ENCODE measurements at regions not wholly inside any gene's neighbourhood (a gene's known extent, or its start where the extent isn't known, plus 50 kb on each side); places are given as distances from the start of the nearest gene placed in this dataset.

GRCh38 chr11:80532633-80533232, 1091.9 kb upstream of the TENM4 start:
- DNase-seq: no peak

- DNase-seq: no peak
Measured at GRCh38 chr11:80529726-80530125, 1088.9 kb upstream of the TENM4 start.

GRCh38 chr11:80525663-80526405, 1085.0 kb upstream of the TENM4 start:
- DNase-seq: no peak

GRCh38 chr11:80524349-80524748, 1083.5 kb upstream of the TENM4 start:
- DNase-seq: no peak

- no peak for DNase-seq
Measured at GRCh38 chr11:80523057-80523456, 1082.2 kb upstream of the TENM4 start.

GRCh38 chr11:80521592-80521991, 1080.8 kb upstream of the TENM4 start:
- DNase-seq: no peak

GRCh38 chr11:80520507-80520887, 1079.7 kb upstream of the TENM4 start:
- no peak for DNase-seq

GRCh38 chr11:80519596-80520506, 1079.0 kb upstream of the TENM4 start:
- no peak for DNase-seq

GRCh38 chr11:80517701-80518100, 1076.9 kb upstream of the TENM4 start:
- no peak for DNase-seq

- DNase-seq: no peak
Measured at GRCh38 chr11:80515097-80515496, 1074.3 kb upstream of the TENM4 start.

GRCh38 chr11:80512491-80512890, 1071.7 kb upstream of the TENM4 start:
- DNase-seq: no peak

- no peak for DNase-seq
Measured at GRCh38 chr11:80505771-80506170, 1064.9 kb upstream of the TENM4 start.

GRCh38 chr11:80503990-80504389, 1063.2 kb upstream of the TENM4 start:
- no peak for DNase-seq

- DNase-seq: no peak
Measured at GRCh38 chr11:80502511-80502910, 1061.7 kb upstream of the TENM4 start.

GRCh38 chr11:80495116-80495515, 1054.3 kb upstream of the TENM4 start:
- DNase-seq: no peak

GRCh38 chr11:80487952-80488351, 1047.1 kb upstream of the TENM4 start:
- DNase-seq: no peak

GRCh38 chr11:80486678-80487077, 1045.8 kb upstream of the TENM4 start:
- no peak for DNase-seq

- no peak for DNase-seq
Measured at GRCh38 chr11:80477178-80477577, 1036.3 kb upstream of the TENM4 start.

- no peak for DNase-seq
Measured at GRCh38 chr11:80473562-80473961, 1032.7 kb upstream of the TENM4 start.

GRCh38 chr11:80469871-80470270, 1029.0 kb upstream of the TENM4 start:
- no peak for DNase-seq

GRCh38 chr11:80466570-80466969, 1025.7 kb upstream of the TENM4 start:
- no peak for DNase-seq

GRCh38 chr11:80462211-80462610, 1021.4 kb upstream of the TENM4 start:
- DNase-seq: no peak

- DNase-seq: no peak
Measured at GRCh38 chr11:80458376-80458775, 1017.5 kb upstream of the TENM4 start.

- DNase-seq: no peak
Measured at GRCh38 chr11:80457823-80458222, 1017.0 kb upstream of the TENM4 start.
